ENCODE measurements at regions not wholly inside any gene's neighbourhood (a gene's known extent, or its start where the extent isn't known, plus 50 kb on each side); places are given as distances from the start of the nearest gene placed in this dataset.
"Not testable (repeated sequence)": the region's sequence is repeated elsewhere in the genome, so short reads cannot be mapped to it uniquely, and the experiment has no call there.

DNA sequence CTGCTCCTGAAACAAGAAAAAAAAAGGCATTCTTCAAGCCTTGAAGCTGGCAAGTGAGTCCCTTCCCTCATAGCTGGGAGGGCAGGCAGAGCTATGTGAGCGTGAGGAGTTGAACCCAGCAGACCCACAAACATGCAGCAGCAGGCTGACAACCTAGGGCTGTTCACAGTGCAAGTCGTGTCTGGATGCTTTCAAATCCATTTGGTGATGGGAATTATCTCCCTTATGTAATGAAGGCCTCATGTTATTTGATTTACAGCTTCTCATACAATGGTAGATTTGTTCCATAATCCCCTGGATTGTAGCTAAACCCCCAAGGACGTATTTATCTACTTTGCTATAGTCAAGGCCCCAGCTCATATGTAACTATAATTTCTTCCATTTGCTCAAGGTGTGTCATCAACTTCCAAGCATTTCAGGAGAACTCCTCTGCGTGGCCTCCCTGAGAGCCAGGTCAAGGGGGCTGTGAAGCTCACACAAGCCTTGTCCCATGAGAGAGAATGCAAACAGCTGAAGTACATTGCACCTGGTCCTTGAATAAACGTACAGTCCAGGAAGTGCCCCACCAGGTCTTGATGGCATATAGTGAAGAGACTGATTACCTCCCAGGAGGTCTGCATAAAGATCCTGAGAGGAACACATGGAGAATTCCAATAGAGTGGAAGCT, 124.8 kb upstream of the SLC1A3 start:
- no peak for DNase-seq (ENCODE audit: low read depth in 2 of 2)

- no peak for DNase-seq (ENCODE audit: low read depth in 2 of 2)
Measured at GRCh38 chr5:36482812-36483211, 123.6 kb upstream of the SLC1A3 start.

- DNase-seq (ENCODE audit: low read depth in 2 of 2), result no peak
Measured at GRCh38 chr5:36489505-36489904, 116.9 kb upstream of the SLC1A3 start.

DNA sequence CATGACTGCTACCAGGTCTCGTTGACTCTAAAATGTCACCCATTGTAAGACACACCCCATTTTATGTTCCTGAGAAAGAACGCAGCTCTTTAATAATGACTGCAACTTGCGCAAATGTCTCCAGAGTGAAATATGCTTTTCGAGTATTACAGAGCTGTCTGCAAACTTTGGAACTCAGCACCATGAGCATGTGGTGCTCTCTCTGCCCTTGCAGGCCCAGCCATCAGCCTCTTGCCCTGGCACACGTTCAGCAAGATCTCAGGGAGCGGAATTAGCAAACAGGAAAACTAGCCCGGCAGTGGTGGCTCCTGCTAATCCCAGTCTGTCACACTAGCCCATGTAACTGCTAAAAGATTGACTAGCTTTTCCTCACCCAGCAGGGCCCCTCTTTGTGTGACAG, 114.5 kb upstream of the SLC1A3 start:
- DNase-seq (ENCODE audit: low read depth in 2 of 2), result no peak

DNA sequence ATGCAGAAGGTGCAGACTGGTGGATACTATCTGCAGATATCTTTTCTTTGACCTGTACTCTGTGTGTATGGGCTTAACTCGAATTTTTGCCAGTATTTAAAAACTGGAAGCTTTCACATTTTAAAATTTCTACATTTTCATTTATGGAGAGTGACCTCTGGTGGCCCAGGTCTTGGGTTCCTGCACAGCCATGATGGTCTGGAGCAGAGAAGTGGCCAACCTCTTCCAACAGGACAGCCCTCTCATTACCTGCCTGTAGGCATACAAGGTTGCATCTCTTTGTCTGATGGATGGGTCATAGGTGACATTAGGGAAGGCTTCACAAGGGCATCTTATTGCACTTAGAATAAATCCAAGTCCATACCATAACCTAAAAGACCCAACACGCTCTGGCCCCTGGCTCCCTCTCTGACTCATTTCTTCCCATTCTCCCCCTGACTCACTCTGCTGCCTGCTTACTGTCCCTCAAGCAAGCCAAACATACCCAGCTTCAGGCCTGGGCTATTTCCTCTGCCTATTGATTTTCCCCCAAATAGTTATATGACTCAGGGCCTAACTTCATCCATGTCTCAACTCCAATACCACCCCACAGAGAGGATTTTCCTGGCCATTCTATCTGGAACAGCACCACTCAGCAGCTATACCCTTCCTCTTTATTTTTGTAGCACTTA, 113.3 kb upstream of the SLC1A3 start:
- DNase-seq (ENCODE audit: low read depth in 2 of 2), result no peak

- DNase-seq (ENCODE audit: low read depth in 2 of 2), result no peak
Measured at GRCh38 chr5:36494028-36494427, 112.4 kb upstream of the SLC1A3 start.

DNA sequence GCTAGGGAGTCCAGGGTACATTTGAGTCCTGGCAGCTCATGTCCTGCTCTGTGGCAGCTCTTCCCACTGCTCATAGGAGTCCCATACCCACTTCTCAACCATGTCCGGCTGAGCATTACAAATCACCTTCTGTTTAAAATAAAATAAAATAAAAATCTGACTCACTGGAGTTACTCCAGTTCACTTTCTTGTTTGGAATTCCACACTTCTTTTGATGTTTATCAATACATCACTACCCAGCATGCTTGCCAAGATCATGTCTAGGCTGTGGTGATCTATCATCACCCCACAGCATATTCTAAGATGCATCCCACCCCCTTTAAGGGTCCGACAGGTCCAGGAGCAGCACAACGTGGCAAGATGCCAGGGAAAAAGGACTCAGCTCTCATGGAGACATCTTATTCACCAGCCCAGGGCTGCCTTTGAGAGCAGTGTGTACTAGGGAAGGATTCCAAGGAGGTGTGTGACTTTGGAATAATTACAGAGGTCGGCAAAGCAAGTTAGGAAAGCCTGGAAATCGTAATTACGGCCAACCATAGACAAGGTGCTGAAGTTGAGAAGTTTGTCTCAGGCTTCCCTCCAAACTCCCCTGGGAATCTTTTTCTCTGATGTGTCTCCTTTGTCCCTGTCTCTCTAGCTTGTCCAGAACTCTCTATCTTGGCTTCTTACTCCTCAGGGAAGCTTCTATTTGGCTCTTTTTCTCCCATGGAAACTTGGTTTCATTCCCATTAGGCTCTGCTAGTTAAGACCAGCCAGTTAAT, 111.4 kb upstream of the SLC1A3 start:
- DNase-seq (ENCODE audit: low read depth in 2 of 2), result no peak

- DNase-seq (ENCODE audit: low read depth in 2 of 2), result no peak
Measured at GRCh38 chr5:36495611-36496010, 110.8 kb upstream of the SLC1A3 start.

GRCh38 chr5:36496471-36496870, 109.9 kb upstream of the SLC1A3 start:
- DNase-seq (ENCODE audit: low read depth in 2 of 2), result no peak

GRCh38 chr5:36502608-36503007, 103.8 kb upstream of the SLC1A3 start:
- DNase-seq (ENCODE audit: low read depth in 2 of 2), result no peak

- no peak for DNase-seq (ENCODE audit: low read depth in 2 of 2)
Measured at GRCh38 chr5:36505021-36505420, 101.4 kb upstream of the SLC1A3 start.

GRCh38 chr5:36507332-36507952, 99.0 kb upstream of the SLC1A3 start:
- DNase-seq (ENCODE audit: low read depth in 2 of 2), result peak; percentile 45 to 65

GRCh38 chr5:36508331-36508730, 98.1 kb upstream of the SLC1A3 start:
- DNase-seq (ENCODE audit: low read depth in 2 of 2), result not testable (repeated sequence)

DNA sequence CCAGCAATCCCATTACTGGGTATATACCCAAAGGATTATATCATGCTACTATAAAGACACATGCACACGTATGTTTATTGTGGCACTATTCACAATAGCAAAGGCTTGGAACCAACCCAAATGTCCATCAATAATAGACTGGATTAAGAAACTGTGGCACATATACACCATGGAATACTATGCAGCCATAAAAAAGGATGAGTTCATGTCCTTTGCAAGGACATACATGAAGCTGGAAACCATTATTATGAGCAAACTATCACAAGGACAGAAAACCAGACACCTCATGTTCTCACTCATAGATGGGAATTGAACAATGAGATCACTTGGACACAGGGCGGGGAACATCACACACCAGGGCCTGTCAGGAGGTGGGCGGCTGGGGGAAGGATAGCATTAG, 92.8 kb upstream of the SLC1A3 start:
- DNase-seq (ENCODE audit: low read depth in 2 of 2), result not testable (repeated sequence)

- DNase-seq (ENCODE audit: low read depth in 2 of 2), result no peak
Measured at GRCh38 chr5:36519881-36520280, 86.5 kb upstream of the SLC1A3 start.

DNA sequence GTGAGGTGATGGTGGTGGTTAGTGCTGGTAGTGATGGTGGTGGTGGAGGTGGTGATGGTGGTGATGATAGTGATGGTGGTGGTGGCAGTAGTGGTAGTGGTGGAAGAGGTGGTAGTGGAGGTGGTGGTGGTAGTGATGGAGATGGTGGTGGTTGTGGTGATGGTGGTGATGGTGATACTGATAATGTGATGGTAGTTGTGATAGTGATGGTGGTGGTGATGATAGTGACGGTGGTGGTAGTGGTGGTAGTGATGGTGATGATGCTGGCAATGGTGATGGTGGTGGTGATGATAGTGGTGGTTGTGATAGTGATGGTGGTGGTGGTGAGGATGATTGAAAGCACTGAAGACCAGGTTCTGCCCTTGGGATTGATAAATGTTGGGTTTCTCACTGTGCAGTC, 85.2 kb upstream of the SLC1A3 start:
- DNase-seq (ENCODE audit: low read depth in 2 of 2), result no peak

- no peak for DNase-seq (ENCODE audit: low read depth in 2 of 2)
Measured at GRCh38 chr5:36521838-36522745, 84.3 kb upstream of the SLC1A3 start.

DNA sequence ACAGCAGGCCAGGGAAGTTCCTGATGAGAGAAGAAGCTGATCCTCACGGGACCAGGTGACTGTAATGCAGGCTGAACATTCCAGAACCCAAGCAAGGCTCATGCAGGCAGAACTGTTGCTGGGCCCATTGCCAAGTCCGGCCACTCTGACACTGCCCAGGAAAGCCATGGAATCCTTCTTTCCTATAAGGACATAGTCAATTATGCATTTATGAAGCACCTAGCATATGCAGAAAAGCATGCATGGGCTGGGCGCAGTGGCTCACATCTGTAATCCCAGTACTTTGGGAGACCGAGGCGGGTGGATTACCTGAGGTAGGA, 83.7 kb upstream of the SLC1A3 start:
- no peak for DNase-seq (ENCODE audit: low read depth in 2 of 2)

GRCh38 chr5:36523450-36523849, 83.0 kb upstream of the SLC1A3 start:
- no peak for DNase-seq (ENCODE audit: low read depth in 2 of 2)

- DNase-seq (ENCODE audit: low read depth in 2 of 2), result no peak
Measured at GRCh38 chr5:36523926-36524325, 82.5 kb upstream of the SLC1A3 start.

DNA sequence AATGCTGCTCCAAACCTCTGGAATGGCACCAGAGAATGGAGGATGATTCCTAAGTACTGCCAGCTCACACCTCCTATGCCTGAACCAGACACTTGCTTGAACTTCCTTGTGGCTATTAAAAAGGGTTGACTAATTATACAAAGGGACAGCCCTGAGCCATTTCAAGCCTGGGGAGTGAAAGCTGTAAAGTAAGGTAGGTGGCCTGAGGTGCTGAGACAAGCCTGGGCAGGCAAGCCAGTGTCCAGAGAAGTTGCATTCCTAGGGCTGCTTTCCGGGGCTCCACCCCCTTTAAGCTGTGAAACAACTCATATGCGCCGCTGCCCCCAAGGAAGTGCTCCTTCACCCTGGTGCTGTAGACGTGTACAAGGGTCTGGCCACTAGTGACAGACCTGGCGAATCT, 79.9 kb upstream of the SLC1A3 start:
- no peak for DNase-seq (ENCODE audit: low read depth in 2 of 2)

GRCh38 chr5:36528588-36528987, 77.8 kb upstream of the SLC1A3 start:
- DNase-seq (ENCODE audit: low read depth in 2 of 2), result no peak
